GM10266 (cell line): ENCODE measurements at regions not wholly inside any gene's neighbourhood (a gene's known extent, or its start where the extent isn't known, plus 50 kb on each side); places are given as distances from the start of the nearest gene placed in this dataset.

ENCODE experiments used
- DNase-seq: peaks from one replicate; pipeline ENCODE4 v3.0.0; 2012; ENCODE audit errors: extremely low spot score
- TF ChIP-seq, protein P1 (sequence below): IDR thresholded peaks from 2 replicates; pipeline ENCODE4 v1.5.1; 2012; ENCODE audit warnings: mild to moderate bottlenecking, low read depth; ENCODE audit not compliant: control insufficient read depth, insufficient read depth; ENCODE audit errors: missing control alignments

DNA sequence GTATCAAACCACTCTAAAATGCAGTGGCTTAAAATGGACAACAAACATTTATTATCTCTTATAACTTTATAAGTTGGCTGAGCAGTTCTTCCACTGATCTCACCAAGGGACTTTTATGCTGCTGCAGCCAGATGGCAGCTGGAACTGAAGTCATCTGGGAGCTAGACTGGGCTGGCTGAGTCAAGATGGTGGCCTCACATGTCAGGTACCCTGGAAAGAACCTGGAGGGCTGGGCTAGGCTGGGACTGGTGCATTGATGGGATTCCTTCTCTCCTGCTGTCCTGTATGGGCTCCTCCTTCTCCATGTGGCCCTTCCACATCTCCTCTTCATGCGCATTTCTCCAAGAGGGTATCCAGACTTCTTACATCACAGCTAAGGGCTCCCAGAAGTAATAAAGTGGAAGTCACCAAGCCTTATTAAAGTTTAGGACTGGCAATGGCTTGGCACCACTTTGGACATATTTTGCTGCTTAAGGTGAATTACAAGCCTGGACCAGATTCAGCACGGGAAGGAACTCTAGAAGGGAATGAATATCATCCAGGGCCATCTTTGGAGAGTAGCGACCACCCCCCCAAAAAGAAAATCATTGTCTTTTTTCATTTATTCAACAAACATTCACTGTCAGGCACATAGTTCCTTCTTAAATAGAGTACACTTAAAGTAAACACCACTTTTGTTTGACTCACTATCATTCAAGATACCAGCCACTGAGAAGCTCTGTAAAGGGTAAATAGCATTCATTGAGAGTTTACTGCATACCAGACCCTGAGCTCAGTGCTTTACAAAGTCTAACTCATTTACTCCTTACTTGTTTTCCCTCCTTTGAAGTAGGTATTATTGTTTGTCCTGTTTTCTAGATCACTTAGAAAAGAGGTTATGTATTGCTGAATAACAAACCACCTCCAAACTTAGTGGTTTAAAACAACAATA is 138.0 kb downstream of the ZFP36L2 start:
- no peak for DNase-seq
- TF ChIP-seq, protein P1, sequence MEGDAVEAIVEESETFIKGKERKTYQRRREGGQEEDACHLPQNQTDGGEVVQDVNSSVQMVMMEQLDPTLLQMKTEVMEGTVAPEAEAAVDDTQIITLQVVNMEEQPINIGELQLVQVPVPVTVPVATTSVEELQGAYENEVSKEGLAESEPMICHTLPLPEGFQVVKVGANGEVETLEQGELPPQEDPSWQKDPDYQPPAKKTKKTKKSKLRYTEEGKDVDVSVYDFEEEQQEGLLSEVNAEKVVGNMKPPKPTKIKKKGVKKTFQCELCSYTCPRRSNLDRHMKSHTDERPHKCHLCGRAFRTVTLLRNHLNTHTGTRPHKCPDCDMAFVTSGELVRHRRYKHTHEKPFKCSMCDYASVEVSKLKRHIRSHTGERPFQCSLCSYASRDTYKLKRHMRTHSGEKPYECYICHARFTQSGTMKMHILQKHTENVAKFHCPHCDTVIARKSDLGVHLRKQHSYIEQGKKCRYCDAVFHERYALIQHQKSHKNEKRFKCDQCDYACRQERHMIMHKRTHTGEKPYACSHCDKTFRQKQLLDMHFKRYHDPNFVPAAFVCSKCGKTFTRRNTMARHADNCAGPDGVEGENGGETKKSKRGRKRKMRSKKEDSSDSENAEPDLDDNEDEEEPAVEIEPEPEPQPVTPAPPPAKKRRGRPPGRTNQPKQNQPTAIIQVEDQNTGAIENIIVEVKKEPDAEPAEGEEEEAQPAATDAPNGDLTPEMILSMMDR, result no peak

DNA sequence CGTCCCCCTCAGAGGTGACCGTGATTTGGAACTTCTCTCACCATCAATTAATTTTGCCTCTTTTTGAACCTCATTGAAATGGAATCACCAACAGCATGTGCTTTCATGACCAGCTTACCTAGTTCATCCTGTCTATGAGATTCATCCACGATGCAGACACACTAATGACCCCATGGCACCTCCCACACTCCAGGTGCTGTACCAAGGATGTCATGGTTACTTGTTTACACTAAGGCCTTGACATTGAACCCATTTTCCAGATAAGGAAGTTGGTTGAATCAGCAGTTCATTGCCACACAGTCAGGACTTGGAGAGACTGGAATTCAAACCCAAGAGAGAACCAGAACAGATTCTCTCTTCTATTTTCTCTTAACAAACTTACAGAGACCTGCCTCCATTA is 139.0 kb downstream of the ZFP36L2 start:
- TF ChIP-seq, protein P1, result no peak
- DNase-seq, result no peak

DNA sequence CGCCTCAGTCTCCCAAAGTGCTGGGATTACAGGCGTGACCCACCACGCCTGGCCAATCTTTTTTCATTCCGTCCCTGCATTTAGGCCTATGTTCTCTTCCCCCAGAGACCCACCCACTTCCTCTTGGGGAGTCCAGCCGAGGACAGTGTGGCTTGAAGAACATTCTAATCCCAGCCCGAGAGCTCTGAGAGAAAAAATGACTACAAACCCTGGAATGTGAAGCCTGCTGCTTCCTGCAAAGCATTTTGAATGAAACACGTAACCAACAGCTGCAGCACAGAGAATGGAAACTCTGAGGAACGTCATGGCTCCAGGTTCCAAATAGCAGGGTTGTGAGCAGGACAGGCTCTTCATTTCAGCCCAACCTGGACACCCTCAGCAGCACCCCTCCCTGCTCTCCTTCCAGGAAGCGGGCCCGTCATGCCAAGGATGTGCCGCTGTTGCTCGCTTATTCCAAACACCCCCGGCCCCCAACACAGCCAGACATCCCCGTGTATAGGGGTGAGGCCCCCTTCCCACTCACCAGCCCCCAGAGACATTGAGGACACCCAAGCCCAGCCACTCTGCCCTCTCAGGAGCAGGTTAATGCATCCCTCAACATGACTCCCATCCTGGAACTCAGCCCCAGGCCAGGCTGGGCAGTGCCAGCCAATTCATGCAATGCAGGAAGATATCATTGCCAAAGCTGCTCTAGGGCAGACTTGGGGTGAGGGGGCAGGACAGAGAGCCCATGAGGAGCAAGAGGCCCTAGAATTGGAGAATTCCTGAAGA is 139.8 kb downstream of the ZFP36L2 start:
- TF ChIP-seq, protein P1, result no peak
- DNase-seq, result no peak

DNA sequence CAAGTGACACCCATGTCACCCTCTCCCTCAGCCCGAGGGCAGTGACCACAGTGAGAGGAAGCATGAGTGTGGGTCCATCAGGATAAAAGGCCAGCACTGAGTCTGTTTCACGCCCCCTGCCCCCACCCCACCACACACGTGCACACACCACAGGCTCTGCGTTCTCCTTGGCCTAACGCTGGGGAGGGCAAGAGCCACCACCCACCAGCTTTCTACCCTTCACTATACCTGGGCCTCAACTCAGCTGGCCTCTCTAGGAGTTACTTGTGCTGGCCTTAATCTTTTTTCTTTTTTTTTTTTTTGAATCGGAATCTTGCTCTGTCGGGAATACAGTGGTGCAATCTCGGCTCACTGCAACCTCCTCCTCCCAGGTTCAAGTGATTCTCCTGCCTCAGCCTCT is 140.5 kb downstream of the ZFP36L2 start:
- TF ChIP-seq, protein P1, result no peak
- DNase-seq, result no peak

DNA sequence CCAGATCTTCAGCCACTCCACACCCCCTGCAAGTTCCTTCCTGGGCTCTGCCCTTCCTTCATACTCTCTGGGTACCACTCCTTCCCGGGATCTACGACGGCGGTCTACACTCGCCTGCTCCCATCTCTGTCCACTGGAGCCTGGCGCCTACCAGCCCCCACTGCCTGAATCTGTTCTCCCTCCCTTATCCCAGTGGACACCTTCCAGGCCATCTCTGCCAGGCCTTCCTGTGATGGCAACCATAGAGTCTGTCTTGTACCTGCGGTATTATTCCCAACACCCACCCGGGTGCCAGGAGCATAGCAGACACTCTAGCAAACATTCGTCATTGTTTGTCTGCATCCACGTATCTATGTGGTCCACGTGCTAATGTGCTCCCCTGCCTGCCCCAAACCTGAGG is 140.9 kb downstream of the ZFP36L2 start:
- TF ChIP-seq, protein P1, result no peak
- no peak for DNase-seq

DNA sequence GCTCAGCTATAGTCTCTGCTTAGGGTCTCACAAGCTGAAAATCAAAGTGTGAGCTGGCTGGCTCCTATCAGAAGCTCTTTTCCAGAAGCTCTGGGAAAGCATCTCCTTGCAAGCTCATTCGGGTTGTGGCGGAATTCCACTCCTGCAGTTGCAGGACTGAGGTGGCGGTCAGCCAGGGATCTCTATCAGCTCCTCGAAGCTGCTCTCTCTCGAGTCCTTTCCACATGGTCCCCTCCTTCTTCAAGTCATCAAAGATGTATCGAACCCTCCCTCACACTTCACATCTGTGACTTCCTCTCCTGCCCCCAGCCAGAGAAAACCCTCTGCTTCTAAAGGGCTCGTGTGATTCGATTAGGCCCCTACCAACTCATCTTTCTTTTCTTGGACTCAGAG is 141.7 kb downstream of the ZFP36L2 start:
- TF ChIP-seq, protein P1, result no peak
- no peak for DNase-seq
